Activated B cell treated with CpG ODN at 0.5 μM for 24 hours (primary cell): ENCODE measurements at regions not wholly inside any gene's neighbourhood (a gene's known extent, or its start where the extent isn't known, plus 50 kb on each side); places are given as distances from the start of the nearest gene placed in this dataset.

ENCODE experiments used
- ATAC-seq: fragments of 200-7000 bp; cut with Tn5 transposase; one replicate; pipeline ENCODE4 v1.10.0; 2021; ENCODE audit warnings: low read depth, mild to moderate bottlenecking, moderate library complexity
- CTCF ChIA-PET: fragments of 350-600 bp; sonication (Branson Sonifier 250); formaldehyde crosslinking; loops from one replicate; lab custom pipeline; 2021; ENCODE audit warnings: antibody characterized with exemption; lab: Charles Lee
- POLR2A ChIA-PET: fragments of 350-600 bp; sonication (Branson Sonifier 250); formaldehyde crosslinking; loops from one replicate; lab custom pipeline; 2021; ENCODE audit warnings: antibody characterized with exemption; lab: Charles Lee
- DNase-seq: peaks from one replicate; pipeline ENCODE4 v3.0.0; 2022
- H3K27ac Mint-ChIP-seq: one replicate; pipeline ENCODE4 v1.8.0; 2020; ENCODE audit warnings: mixed read lengths
- H3K27me3 Mint-ChIP-seq: one replicate; pipeline ENCODE4 v1.8.0; 2021; ENCODE audit warnings: mixed read lengths
- H3K36me3 Mint-ChIP-seq: one replicate; pipeline ENCODE4 v1.8.0; 2021; ENCODE audit warnings: low read depth, mixed read lengths
- H3K4me1 Mint-ChIP-seq: one replicate; pipeline ENCODE4 v1.8.0; 2021; ENCODE audit warnings: mixed read lengths
- H3K4me3 Mint-ChIP-seq: one replicate; pipeline ENCODE4 v1.8.0; 2020; ENCODE audit warnings: mild to moderate bottlenecking, mixed read lengths
- H3K9me3 Mint-ChIP-seq: one replicate; pipeline ENCODE4 v1.8.0; 2020; ENCODE audit warnings: mixed read lengths
- intact Hi-C: fragments of 100-400 bp; cut with micrococcal nuclease; formaldehyde crosslinking; loops from one replicate; pipeline ENCODE4 v1.15.1; 2024
- TF ChIP-seq, protein P1 (sequence below): fragments of 200-600 bp; IDR thresholded peaks from one replicate; pipeline ENCODE4 v1.8.0; 2022; ENCODE audit warnings: antibody characterized with exemption, mild to moderate bottlenecking

DNA sequence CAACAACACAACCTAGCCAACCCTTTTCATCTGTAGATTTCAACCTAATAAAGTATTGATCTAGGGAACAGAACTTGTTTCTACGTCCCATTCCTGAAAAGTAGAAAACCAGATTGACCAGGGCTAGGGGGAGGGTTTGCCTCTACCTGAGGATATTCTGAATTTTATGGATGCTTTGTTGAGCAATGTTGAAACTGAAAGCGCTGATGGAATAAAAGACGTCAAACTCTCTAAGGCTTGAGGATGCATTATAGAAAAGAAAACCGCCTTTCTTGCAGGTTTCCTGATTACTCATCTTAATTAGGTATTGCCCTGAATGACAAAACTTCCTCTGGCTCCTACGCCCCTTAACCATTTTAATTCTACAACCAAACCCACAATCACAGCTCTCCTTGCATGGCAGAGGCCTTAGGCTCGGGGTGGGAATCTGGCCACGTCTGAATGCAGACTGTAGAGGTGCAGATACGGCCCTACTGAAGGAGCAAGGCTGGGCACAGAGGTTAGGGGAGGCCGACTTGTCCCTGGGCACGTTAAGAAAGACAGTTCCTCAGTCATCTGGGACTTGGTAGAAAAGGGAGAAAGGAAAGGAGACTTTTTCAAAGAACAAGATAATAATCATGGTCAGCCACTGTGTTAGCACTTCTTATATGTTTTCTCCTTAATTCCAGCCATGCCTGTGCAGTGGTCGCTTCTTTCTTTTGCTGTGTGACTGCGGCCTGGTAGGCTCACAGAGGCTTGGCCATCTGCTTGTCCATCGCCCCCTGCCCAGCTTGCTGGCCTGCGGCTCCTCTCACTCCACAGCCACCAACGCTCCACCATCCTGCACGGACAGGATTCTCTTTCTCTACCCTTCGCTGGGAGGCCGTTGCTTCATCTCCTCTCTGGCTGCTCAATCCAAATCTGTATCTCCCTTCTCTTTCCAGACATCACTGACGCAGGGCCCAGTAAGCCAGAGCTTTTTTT is 209.5 kb downstream of the VAPA start:
- peaks cover 4% of the 10 kb centered on the region for H3K27me3 Mint-ChIP-seq
- no peak for DNase-seq
- no peak overlapping the region for H3K4me3 Mint-ChIP-seq
- no peak for ATAC-seq
- ChIA-PET POLR2A (interaction anchor here (0.5 kb wide), 1 partner anchor 646 kb away, joined by 6 read pairs; no protein-coding TSS in a partner anchor), CTCF (no interaction called here)
- no peak overlapping the region for H3K27ac Mint-ChIP-seq
- H3K4me1 Mint-ChIP-seq: peaks cover 6% of the 10 kb centered on the region
- H3K36me3 Mint-ChIP-seq: no peaks in the 10 kb centered on the region
- intact Hi-C loops: no loop called here
- TF ChIP-seq, protein P1, sequence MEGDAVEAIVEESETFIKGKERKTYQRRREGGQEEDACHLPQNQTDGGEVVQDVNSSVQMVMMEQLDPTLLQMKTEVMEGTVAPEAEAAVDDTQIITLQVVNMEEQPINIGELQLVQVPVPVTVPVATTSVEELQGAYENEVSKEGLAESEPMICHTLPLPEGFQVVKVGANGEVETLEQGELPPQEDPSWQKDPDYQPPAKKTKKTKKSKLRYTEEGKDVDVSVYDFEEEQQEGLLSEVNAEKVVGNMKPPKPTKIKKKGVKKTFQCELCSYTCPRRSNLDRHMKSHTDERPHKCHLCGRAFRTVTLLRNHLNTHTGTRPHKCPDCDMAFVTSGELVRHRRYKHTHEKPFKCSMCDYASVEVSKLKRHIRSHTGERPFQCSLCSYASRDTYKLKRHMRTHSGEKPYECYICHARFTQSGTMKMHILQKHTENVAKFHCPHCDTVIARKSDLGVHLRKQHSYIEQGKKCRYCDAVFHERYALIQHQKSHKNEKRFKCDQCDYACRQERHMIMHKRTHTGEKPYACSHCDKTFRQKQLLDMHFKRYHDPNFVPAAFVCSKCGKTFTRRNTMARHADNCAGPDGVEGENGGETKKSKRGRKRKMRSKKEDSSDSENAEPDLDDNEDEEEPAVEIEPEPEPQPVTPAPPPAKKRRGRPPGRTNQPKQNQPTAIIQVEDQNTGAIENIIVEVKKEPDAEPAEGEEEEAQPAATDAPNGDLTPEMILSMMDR: no peak
- H3K9me3 Mint-ChIP-seq: peaks cover 2% of the 10 kb centered on the region

DNA sequence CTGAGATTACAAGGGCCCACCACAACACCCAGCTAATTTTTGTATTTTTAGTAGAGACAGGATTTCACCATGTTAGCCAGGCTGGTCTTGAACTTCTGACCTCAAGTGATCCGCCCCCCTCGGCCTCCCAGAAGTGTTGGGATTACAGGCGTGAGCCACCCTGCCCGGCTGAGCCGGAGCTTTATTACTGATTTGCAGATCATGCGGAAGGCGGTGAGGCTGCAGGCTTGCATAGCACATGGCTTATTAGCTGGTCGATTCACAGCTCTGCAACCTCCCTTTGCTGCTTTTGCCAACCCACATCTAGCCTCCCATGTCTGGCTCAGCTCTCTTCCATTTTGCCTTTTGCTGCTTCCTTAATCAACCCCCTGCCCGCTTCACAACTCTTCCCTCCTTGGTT is 210.3 kb downstream of the VAPA start:
- no peaks in the 10 kb centered on the region for H3K9me3 Mint-ChIP-seq
- ATAC-seq (no peak), DNase-seq (no peak)
- H3K36me3 Mint-ChIP-seq: no peaks in the 10 kb centered on the region
- POLR2A ChIA-PET: interaction anchor here (0.5 kb wide), 1 partner anchor 647 kb away, joined by 6 read pairs; no protein-coding TSS in a partner anchor
- CTCF ChIA-PET: no interaction called here
- no peak overlapping the region for H3K4me3 Mint-ChIP-seq
- peaks cover 6% of the 10 kb centered on the region for H3K4me1 Mint-ChIP-seq
- peaks cover 4% of the 10 kb centered on the region for H3K27me3 Mint-ChIP-seq
- TF ChIP-seq, protein P1: no peak
- no peak overlapping the region for H3K27ac Mint-ChIP-seq
- intact Hi-C loops: no loop called here

DNA sequence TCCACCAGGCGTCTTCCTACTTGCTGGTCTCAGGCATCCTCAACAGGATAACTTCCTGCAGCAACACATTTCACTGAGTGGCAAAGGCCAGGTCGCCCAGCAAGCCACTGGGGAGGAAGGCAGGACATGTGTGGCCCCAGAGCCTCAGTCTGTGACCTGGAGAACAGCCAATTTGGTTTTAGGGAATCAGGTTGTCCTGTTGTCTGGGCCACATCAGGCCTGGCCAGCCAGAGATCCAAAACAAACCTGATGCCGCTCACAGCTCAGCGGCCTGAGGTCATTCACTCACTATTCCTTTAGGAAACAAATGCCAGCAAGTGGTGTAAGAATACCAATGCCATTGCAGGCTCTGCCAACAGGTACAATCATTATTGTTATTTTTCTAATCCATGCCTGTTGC is 210.7 kb downstream of the VAPA start:
- no peak for ATAC-seq
- no peak for DNase-seq
- H3K27me3 Mint-ChIP-seq: peaks cover 4% of the 10 kb centered on the region
- H3K4me1 Mint-ChIP-seq: peaks cover 6% of the 10 kb centered on the region
- H3K27ac Mint-ChIP-seq: no peak overlapping the region
- POLR2A ChIA-PET: no interaction called here
- CTCF ChIA-PET: no interaction called here
- H3K36me3 Mint-ChIP-seq: no peaks in the 10 kb centered on the region
- H3K9me3 Mint-ChIP-seq: no peaks in the 10 kb centered on the region
- TF ChIP-seq, protein P1: no peak
- intact Hi-C loops: no loop called here
- H3K4me3 Mint-ChIP-seq: no peak overlapping the region

DNA sequence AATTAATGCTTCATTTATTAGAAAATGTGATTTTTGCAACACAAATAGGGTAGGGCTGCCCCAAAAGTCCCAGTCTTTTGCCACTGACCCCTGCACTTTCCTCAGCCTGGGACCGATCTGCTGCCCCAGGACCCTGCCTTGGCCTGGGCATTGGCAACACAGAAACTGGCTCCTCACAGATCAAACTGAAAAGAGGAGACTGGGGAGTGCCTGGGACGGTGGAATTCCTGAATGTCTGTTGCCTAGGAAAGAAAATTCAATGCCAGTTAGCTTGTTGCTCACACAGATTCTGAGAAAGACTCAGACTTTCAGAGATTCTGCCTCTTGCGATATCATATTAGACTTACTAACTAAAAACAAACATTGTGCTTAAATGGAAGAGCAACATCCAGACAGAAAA is 211.2 kb downstream of the VAPA start:
- Mint-ChIP-seq H3K36me3 (no peaks in the 10 kb centered on the region), H3K27ac (no peak overlapping the region), H3K9me3 (no peaks in the 10 kb centered on the region), H3K27me3 (peaks cover 4% of the 10 kb centered on the region), H3K4me3 (no peak overlapping the region), H3K4me1 (peaks cover 5% of the 10 kb centered on the region)
- CTCF ChIA-PET: no interaction called here
- intact Hi-C loops: no loop called here
- POLR2A ChIA-PET: no interaction called here
- TF ChIP-seq, protein P1: no peak
- DNase-seq (no peak), ATAC-seq (no peak)

DNA sequence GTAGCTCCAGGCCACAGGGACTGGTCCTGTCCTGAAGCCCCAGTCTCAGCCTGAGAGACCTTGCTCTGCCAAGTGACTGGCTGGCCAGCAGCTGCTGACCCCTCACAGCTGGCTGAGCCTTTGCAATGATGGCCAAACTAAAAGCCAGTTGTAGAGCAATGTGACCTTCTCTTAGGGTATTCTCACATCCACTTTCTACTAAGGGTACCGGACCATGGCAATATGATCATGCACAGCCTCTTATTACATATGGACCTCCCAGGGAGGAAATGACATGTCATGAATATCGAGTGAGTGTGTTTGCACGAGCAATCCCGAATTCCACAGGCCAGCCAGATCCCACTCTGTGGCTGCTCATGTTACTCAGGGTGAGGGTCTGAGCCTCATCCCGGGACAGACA is 213.9 kb downstream of the VAPA start:
- ChIA-PET CTCF (no interaction called here), POLR2A (no interaction called here)
- no peak for DNase-seq
- no peaks in the 10 kb centered on the region for H3K36me3 Mint-ChIP-seq
- no peak for ATAC-seq
- peaks cover 21% of the 10 kb centered on the region for H3K27me3 Mint-ChIP-seq
- H3K9me3 Mint-ChIP-seq: no peaks in the 10 kb centered on the region
- H3K27ac Mint-ChIP-seq: no peak overlapping the region
- intact Hi-C loops: no loop called here
- H3K4me3 Mint-ChIP-seq: no peak overlapping the region
- TF ChIP-seq, protein P1: no peak
- H3K4me1 Mint-ChIP-seq: peaks cover 6% of the 10 kb centered on the region
